Breast epithelium (tissue), 4 donors: ENCODE measurements at regions not wholly inside any gene's neighbourhood (a gene's known extent, or its start where the extent isn't known, plus 50 kb on each side); places are given as distances from the start of the nearest gene placed in this dataset.
A peak's percentile ranks its signal among the peaks of the same experiment; 100 is the strongest.
"Not testable (repeated sequence)": the region's sequence is repeated elsewhere in the genome, so short reads cannot be mapped to it uniquely, and the experiment has no call there.

Experiments
- DNase-seq, 2 donors: peaks; one replicate each; pipeline ENCODE4 v3.0.0-alpha.2; 2019; ENCODE audit warnings: low spot score in 2 of 2
- H3K27ac ChIP-seq, 2 donors: fragments of 200-600 bp; sonication (generic) in 1 of 2; one replicate each; pipeline ENCODE4 v1.5.1; 2016 to 2019; ENCODE audit warnings: mild to moderate bottlenecking in 1 of 2
- H3K27me3 ChIP-seq, 2 donors: fragments of 200-600 bp; sonication (generic) in 1 of 2; one replicate each; pipeline versions ENCODE4 v1.5.1 to v1.6.0; 2017 to 2019; ENCODE audit warnings: control low read depth in 1 of 2, mild to moderate bottlenecking in 1 of 2
- H3K36me3 ChIP-seq: fragments of 200-600 bp; one replicate; pipeline ENCODE4 v1.5.1; 2019
- H3K4me1 ChIP-seq, 2 donors: fragments of 200-600 bp; sonication (generic); one replicate each; pipeline ENCODE4 v1.5.1; 2016 to 2019; ENCODE audit warnings: control low read depth in 1 of 2
- H3K4me3 ChIP-seq, 3 donors: fragments of 200-600 bp; sonication (generic); 1 replicate in 2 of 3; 2 replicates in 1 of 3; pipeline ENCODE4 v1.5.1; 2016 to 2019; ENCODE audit warnings: mild to moderate bottlenecking in 3 of 3, moderate library complexity in 2 of 3
- H3K9me3 ChIP-seq, 2 donors: fragments of 200-600 bp; sonication (generic) in 1 of 2; one replicate each; pipeline ENCODE4 v1.5.1; 2016 to 2019; ENCODE audit warnings: control low read depth in 1 of 2
- intact Hi-C: fragments of 100-400 bp; cut with DNase I; formaldehyde crosslinking; loops from one replicate; pipeline ENCODE4 v1.15.1; 2023; ENCODE audit warnings: low total_unique reads

GRCh38 chr9:41266000-41266399 is 76.9 kb upstream of the ZNG1F start:
- H3K9me3 ChIP-seq, H3K27ac ChIP-seq, H3K27me3 ChIP-seq, H3K36me3 ChIP-seq, intact Hi-C loops, H3K4me3 ChIP-seq, H3K4me1 ChIP-seq: not testable (repeated sequence)
- peak in 1 of 2 donors; percentile 55 for DNase-seq

- H3K4me1 ChIP-seq, intact Hi-C loops, H3K27ac ChIP-seq, H3K4me3 ChIP-seq, H3K36me3 ChIP-seq, H3K9me3 ChIP-seq, H3K27me3 ChIP-seq: not testable (repeated sequence)
- DNase-seq = peak in 1 of 2 donors; percentile 46
Observed at GRCh38 chr9:41251973-41252372, 62.9 kb upstream of the ZNG1F start.

- H3K36me3 ChIP-seq, H3K4me1 ChIP-seq, H3K9me3 ChIP-seq, intact Hi-C loops, H3K4me3 ChIP-seq, H3K27me3 ChIP-seq, H3K27ac ChIP-seq, DNase-seq: not testable (repeated sequence)
Observed at GRCh38 chr9:41251101-41251500, 62.0 kb upstream of the ZNG1F start.

- H3K27me3 ChIP-seq, intact Hi-C loops, H3K4me1 ChIP-seq, H3K9me3 ChIP-seq, H3K36me3 ChIP-seq, H3K4me3 ChIP-seq, H3K27ac ChIP-seq, DNase-seq: not testable (repeated sequence)
Observed at GRCh38 chr9:41246702-41247101, 57.6 kb upstream of the ZNG1F start.
